IMR-90 (cell line): ENCODE measurements at regions not wholly inside any gene's neighbourhood (a gene's known extent, or its start where the extent isn't known, plus 50 kb on each side); places are given as distances from the start of the nearest gene placed in this dataset.

ENCODE experiments used
- CEBPB ChIP-seq: IDR thresholded peaks from 2 replicates; pipeline ENCODE4 v1.6.1; 2012; ENCODE audit warnings: low read depth, low read length, improper control_type of control experiment
- FOS ChIP-seq: fragments of 150-350 bp; IDR thresholded peaks from 2 replicates; pipeline ENCODE4 v1.6.1; 2016; ENCODE audit warnings: low read depth, low read length
- MAFK ChIP-seq: IDR thresholded peaks from 2 replicates; pipeline ENCODE4 v1.6.1; 2012; ENCODE audit warnings: low read depth, low read length, improper control_type of control experiment
- MAZ ChIP-seq: IDR thresholded peaks from 2 replicates; pipeline ENCODE4 v1.6.1; 2012; ENCODE audit warnings: low read depth, mild to moderate bottlenecking, low read length, improper control_type of control experiment, moderate library complexity, borderline replicate concordance
- MXI1 ChIP-seq: IDR thresholded peaks from 2 replicates; pipeline ENCODE4 v1.6.1; 2012; ENCODE audit warnings: low read depth, mild to moderate bottlenecking, low read length, moderate library complexity, borderline replicate concordance
- NFE2L2 ChIP-seq: fragments of 150-350 bp; IDR thresholded peaks from 2 replicates; pipeline ENCODE4 v1.6.1; 2016; ENCODE audit warnings: low read depth, mild to moderate bottlenecking, low read length
- POLR2A ChIP-seq: IDR thresholded peaks from 2 replicates; pipeline ENCODE4 v1.6.1; 2012; ENCODE audit warnings: mild to moderate bottlenecking, low read depth, low read length
- RAD21 ChIP-seq: IDR thresholded peaks from 2 replicates; pipeline ENCODE4 v1.6.1; 2012; ENCODE audit warnings: low read length, improper control_type of control experiment
- RFX5 ChIP-seq: IDR thresholded peaks from 2 replicates; pipeline ENCODE4 v1.8.0; 2012; ENCODE audit warnings: low read depth, mild to moderate bottlenecking, low read length, moderate library complexity
- SMC3 ChIP-seq: fragments of 150-350 bp; IDR thresholded peaks from 2 replicates; pipeline ENCODE4 v1.6.1; 2016; ENCODE audit warnings: low read depth, mild to moderate bottlenecking, antibody characterized with exemption, low read length, moderate library complexity
- TF ChIP-seq, protein P1 (sequence below): conservative IDR thresholded peaks from 2 replicates; pipeline ENCODE4 v1.5.1; 2012; ENCODE audit warnings: mild to moderate bottlenecking, low read depth, low read length, improper control_type of control experiment
- TF ChIP-seq, protein P2 (sequence below): fragments of 150-350 bp; IDR thresholded peaks from 2 replicates; pipeline ENCODE4 v1.6.1; 2016; ENCODE audit warnings: low read depth, mild to moderate bottlenecking, low read length, moderate library complexity, borderline replicate concordance
- TF ChIP-seq, protein P3 (sequence below): fragments of 150-350 bp; IDR thresholded peaks from 2 replicates; pipeline ENCODE4 v1.6.1; 2017; ENCODE audit warnings: mild to moderate bottlenecking, antibody characterized with exemption, low read length, low read depth

DNA sequence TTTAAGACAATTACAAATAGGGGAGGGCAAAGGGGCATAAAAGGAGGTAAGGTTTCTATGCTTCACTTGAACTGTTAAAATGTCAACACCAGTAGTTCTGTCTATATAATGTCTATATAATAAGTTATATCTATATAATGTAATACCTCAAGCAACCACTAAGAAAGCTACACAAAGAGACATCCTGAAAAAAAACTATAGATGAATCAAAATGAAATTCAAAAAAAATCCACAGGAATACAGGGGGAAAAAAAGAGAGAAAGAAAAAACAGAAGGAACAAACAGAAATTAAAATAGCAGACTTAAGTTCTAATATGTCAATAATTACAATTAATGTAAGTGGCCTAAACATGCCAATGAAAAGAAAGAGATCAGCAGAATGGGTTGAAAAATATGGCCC, 186.0 kb downstream of the KCTD15 start:
- TF ChIP-seq, protein P1, sequence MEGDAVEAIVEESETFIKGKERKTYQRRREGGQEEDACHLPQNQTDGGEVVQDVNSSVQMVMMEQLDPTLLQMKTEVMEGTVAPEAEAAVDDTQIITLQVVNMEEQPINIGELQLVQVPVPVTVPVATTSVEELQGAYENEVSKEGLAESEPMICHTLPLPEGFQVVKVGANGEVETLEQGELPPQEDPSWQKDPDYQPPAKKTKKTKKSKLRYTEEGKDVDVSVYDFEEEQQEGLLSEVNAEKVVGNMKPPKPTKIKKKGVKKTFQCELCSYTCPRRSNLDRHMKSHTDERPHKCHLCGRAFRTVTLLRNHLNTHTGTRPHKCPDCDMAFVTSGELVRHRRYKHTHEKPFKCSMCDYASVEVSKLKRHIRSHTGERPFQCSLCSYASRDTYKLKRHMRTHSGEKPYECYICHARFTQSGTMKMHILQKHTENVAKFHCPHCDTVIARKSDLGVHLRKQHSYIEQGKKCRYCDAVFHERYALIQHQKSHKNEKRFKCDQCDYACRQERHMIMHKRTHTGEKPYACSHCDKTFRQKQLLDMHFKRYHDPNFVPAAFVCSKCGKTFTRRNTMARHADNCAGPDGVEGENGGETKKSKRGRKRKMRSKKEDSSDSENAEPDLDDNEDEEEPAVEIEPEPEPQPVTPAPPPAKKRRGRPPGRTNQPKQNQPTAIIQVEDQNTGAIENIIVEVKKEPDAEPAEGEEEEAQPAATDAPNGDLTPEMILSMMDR: no peak
- TF ChIP-seq RFX5 (no peak), CEBPB (no peak), POLR2A (no peak), MAZ (no peak), MXI1 (no peak), RAD21 (no peak), FOS (no peak), SMC3 (no peak), NFE2L2 (no peak), MAFK (no peak)
- TF ChIP-seq, protein P2, sequence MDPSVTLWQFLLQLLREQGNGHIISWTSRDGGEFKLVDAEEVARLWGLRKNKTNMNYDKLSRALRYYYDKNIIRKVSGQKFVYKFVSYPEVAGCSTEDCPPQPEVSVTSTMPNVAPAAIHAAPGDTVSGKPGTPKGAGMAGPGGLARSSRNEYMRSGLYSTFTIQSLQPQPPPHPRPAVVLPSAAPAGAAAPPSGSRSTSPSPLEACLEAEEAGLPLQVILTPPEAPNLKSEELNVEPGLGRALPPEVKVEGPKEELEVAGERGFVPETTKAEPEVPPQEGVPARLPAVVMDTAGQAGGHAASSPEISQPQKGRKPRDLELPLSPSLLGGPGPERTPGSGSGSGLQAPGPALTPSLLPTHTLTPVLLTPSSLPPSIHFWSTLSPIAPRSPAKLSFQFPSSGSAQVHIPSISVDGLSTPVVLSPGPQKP: no peak
- TF ChIP-seq, protein P3, sequence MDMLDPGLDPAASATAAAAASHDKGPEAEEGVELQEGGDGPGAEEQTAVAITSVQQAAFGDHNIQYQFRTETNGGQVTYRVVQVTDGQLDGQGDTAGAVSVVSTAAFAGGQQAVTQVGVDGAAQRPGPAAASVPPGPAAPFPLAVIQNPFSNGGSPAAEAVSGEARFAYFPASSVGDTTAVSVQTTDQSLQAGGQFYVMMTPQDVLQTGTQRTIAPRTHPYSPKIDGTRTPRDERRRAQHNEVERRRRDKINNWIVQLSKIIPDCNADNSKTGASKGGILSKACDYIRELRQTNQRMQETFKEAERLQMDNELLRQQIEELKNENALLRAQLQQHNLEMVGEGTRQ: no peak
